GM23248 (cell line): ENCODE measurements at regions not wholly inside any gene's neighbourhood (a gene's known extent, or its start where the extent isn't known, plus 50 kb on each side); places are given as distances from the start of the nearest gene placed in this dataset.

Experiments
- DNase-seq: peaks from one replicate; pipeline ENCODE4 v3.0.0-alpha.2; 2015
- H2AFZ ChIP-seq: fragments of 200-600 bp; sonication (generic); 2 replicates; pipeline ENCODE4 v1.6.1; 2016; ENCODE audit warnings: antibody characterized with exemption
- H3F3A ChIP-seq: fragments of 200-600 bp; sonication (generic); 2 replicates; pipeline ENCODE4 v1.6.1; 2016; ENCODE audit warnings: mild to moderate bottlenecking, antibody characterized with exemption, mixed run types; ENCODE audit not compliant: insufficient read depth
- H3K27ac ChIP-seq: fragments of 200-600 bp; sonication (generic); 2 replicates; pipeline ENCODE4 v1.5.1; 2016; ENCODE audit warnings: mild to moderate bottlenecking
- H3K27me3 ChIP-seq: fragments of 200-600 bp; sonication (generic); replicated peaks from 2 replicates; pipeline ENCODE4 v1.6.1; 2016; ENCODE audit warnings: mild to moderate bottlenecking; ENCODE audit not compliant: insufficient read depth
- H3K36me3 ChIP-seq: fragments of 200-600 bp; sonication (generic); 2 replicates; pipeline ENCODE4 v1.6.1; 2016; ENCODE audit warnings: low read depth, mild to moderate bottlenecking
- H3K4me1 ChIP-seq: fragments of 200-600 bp; sonication (generic); 2 replicates; pipeline ENCODE4 v1.6.1; 2016; ENCODE audit warnings: mild to moderate bottlenecking; ENCODE audit not compliant: insufficient read depth
- H3K4me2 ChIP-seq: fragments of 200-600 bp; sonication (generic); one replicate; pipeline ENCODE4 v1.6.1; 2016; ENCODE audit warnings: mild to moderate bottlenecking; ENCODE audit not compliant: unreplicated experiment
- H3K4me3 ChIP-seq: fragments of 200-600 bp; sonication (generic); 2 replicates; pipeline ENCODE4 v1.5.1; 2016; ENCODE audit warnings: mild to moderate bottlenecking
- H3K79me2 ChIP-seq: fragments of 200-600 bp; sonication (generic); 2 replicates; pipeline ENCODE4 v1.6.1; 2016; ENCODE audit warnings: mild to moderate bottlenecking; ENCODE audit not compliant: insufficient read depth
- H3K9ac ChIP-seq: fragments of 200-600 bp; sonication (generic); 2 replicates; pipeline ENCODE4 v1.6.1; 2016; ENCODE audit warnings: mild to moderate bottlenecking
- H3K9me2 ChIP-seq: fragments of 200-600 bp; sonication (generic); 2 replicates; pipeline ENCODE4 v1.6.1; 2016; ENCODE audit warnings: mixed run types, mild to moderate bottlenecking, moderate library complexity; ENCODE audit not compliant: insufficient read depth
- H3K9me3 ChIP-seq: fragments of 200-600 bp; sonication (generic); one replicate; pipeline ENCODE4 v1.6.1; 2017; ENCODE audit warnings: low read depth
- H4K20me1 ChIP-seq: fragments of 200-600 bp; sonication (generic); 2 replicates; pipeline ENCODE4 v1.6.0; 2016; ENCODE audit not compliant: insufficient read depth
- EZH2 ChIP-seq: fragments of 200-600 bp; sonication (generic); IDR thresholded peaks from 2 replicates; pipeline ENCODE4 v1.6.1; 2018; ENCODE audit warnings: antibody characterized with exemption, mild to moderate bottlenecking; ENCODE audit not compliant: insufficient read depth, poor library complexity, severe bottlenecking
- EZH2phosphoT487 ChIP-seq: fragments of 200-600 bp; sonication (generic); IDR thresholded peaks from 2 replicates; pipeline ENCODE4 v1.6.1; 2018; ENCODE audit warnings: antibody characterized with exemption, moderate library complexity, mild to moderate bottlenecking, low read depth; ENCODE audit not compliant: insufficient read depth
- WGBS, 2 experiments: methylation state at CpG; one replicate each; pipeline ENCODE4 v1.1.6; 2015 to 2017; ENCODE audit warnings: low lambda C conversion rate in 2 of 2, low coverage in 1 of 2; ENCODE audit errors: missing lambda C conversion rate in 2 of 2; 5-methylcytosine and 5-hydroxymethylcytosine counted together
- in situ Hi-C: fragments of 300-500 bp; cut with MboI; formaldehyde crosslinking; loops from 2 replicates; pipeline ENCODE4 v1.15.0; 2020

GRCh38 chr10:106498675-106499074 is 665.8 kb downstream of the SORCS1 start:
- in situ Hi-C loops, result no loop called here
- TF ChIP-seq EZH2 (no peak), EZH2phosphoT487 (no peak)
- H3K9me3 ChIP-seq, result no peaks in the 10 kb centered on the region

GRCh38 chr10:106495931-106496330 is 668.6 kb downstream of the SORCS1 start:
- Histone ChIP-seq H4K20me1 (no peaks in the 10 kb centered on the region), H3K9ac (no peak overlapping the region), H3K4me1 (no peaks in the 10 kb centered on the region), H3K79me2 (no peaks in the 10 kb centered on the region), H3K27ac (no peak overlapping the region), H3F3A (no peaks in the 10 kb centered on the region), H3K36me3 (no peaks in the 10 kb centered on the region), H3K9me3 (no peaks in the 10 kb centered on the region), H3K27me3 (no peaks in the 10 kb centered on the region), H2AFZ (no peak overlapping the region), H3K4me2 (no peak overlapping the region), H3K4me3 (no peak overlapping the region), H3K9me2 (no peaks in the 10 kb centered on the region)
- no peak for DNase-seq
- 20 to 36% methylated on average over 3 of the region's 3 CpGs for WGBS, 2 experiments
- in situ Hi-C loops, result no loop called here
- TF ChIP-seq EZH2 (no peak), EZH2phosphoT487 (no peak)

More at GRCh38 chr10:106498675-106499074, 665.8 kb downstream of the SORCS1 start:
- no peak overlapping the region for H3K27ac ChIP-seq
- H3K27me3 ChIP-seq, result no peaks in the 10 kb centered on the region
- no peaks in the 10 kb centered on the region for H4K20me1 ChIP-seq
- WGBS, 2 experiments, result 28 to 30% methylated on average over 4 of the region's 4 CpGs
- H3F3A ChIP-seq, result no peaks in the 10 kb centered on the region
- no peaks in the 10 kb centered on the region for H3K36me3 ChIP-seq
- H3K79me2 ChIP-seq, result no peaks in the 10 kb centered on the region
- H3K4me2 ChIP-seq, result no peak overlapping the region
- no peak overlapping the region for H2AFZ ChIP-seq
- DNase-seq, result no peak
- no peak overlapping the region for H3K9ac ChIP-seq
- H3K4me1 ChIP-seq, result no peaks in the 10 kb centered on the region
- no peaks in the 10 kb centered on the region for H3K9me2 ChIP-seq
- H3K4me3 ChIP-seq, result no peak overlapping the region

GRCh38 chr10:106493751-106494150 is 670.8 kb downstream of the SORCS1 start:
- Histone ChIP-seq H3K4me1 (no peaks in the 10 kb centered on the region), H3K79me2 (no peaks in the 10 kb centered on the region), H4K20me1 (no peaks in the 10 kb centered on the region), H3K27ac (no peak overlapping the region), H3K9me2 (no peaks in the 10 kb centered on the region), H3K36me3 (no peaks in the 10 kb centered on the region), H2AFZ (no peak overlapping the region), H3K27me3 (no peaks in the 10 kb centered on the region), H3F3A (no peaks in the 10 kb centered on the region), H3K9me3 (no peaks in the 10 kb centered on the region), H3K9ac (no peak overlapping the region), H3K4me3 (no peak overlapping the region), H3K4me2 (no peak overlapping the region)
- no peak for TF ChIP-seq EZH2
- no peak for TF ChIP-seq EZH2phosphoT487
- no peak for DNase-seq
- in situ Hi-C loops, result no loop called here
- 73 to 83% methylated on average over 1 of the region's 1 CpG for WGBS, 2 experiments

GRCh38 chr10:106493226-106493625 is 671.3 kb downstream of the SORCS1 start:
- Histone ChIP-seq H3K9me3 (no peaks in the 10 kb centered on the region), H3F3A (no peaks in the 10 kb centered on the region), H3K27me3 (no peaks in the 10 kb centered on the region), H3K4me3 (no peak overlapping the region), H3K9me2 (no peaks in the 10 kb centered on the region), H4K20me1 (no peaks in the 10 kb centered on the region), H3K4me2 (no peak overlapping the region), H3K36me3 (no peaks in the 10 kb centered on the region), H3K4me1 (no peaks in the 10 kb centered on the region), H3K27ac (no peak overlapping the region), H3K79me2 (no peaks in the 10 kb centered on the region), H3K9ac (no peak overlapping the region), H2AFZ (no peak overlapping the region)
- DNase-seq, result no peak
- 44 to 60% methylated on average over 3 of the region's 3 CpGs for WGBS, 2 experiments
- TF ChIP-seq EZH2 (no peak), EZH2phosphoT487 (no peak)
- in situ Hi-C loops, result no loop called here

- Histone ChIP-seq H3F3A (no peaks in the 10 kb centered on the region), H3K36me3 (no peaks in the 10 kb centered on the region), H3K9me3 (no peaks in the 10 kb centered on the region), H3K79me2 (no peaks in the 10 kb centered on the region), H2AFZ (no peak overlapping the region), H3K4me2 (no peak overlapping the region), H3K27ac (no peak overlapping the region), H3K4me3 (no peak overlapping the region), H4K20me1 (no peaks in the 10 kb centered on the region), H3K9me2 (no peaks in the 10 kb centered on the region), H3K9ac (no peak overlapping the region), H3K4me1 (no peaks in the 10 kb centered on the region), H3K27me3 (no peaks in the 10 kb centered on the region)
- DNase-seq, result no peak
- in situ Hi-C loops, result no loop called here
- TF ChIP-seq EZH2phosphoT487 (no peak), EZH2 (no peak)
- 28 to 35% methylated on average over 1 of the region's 1 CpG for WGBS, 2 experiments
Observed at GRCh38 chr10:106487726-106488125, 676.8 kb downstream of the SORCS1 start.
